C4-2B (cell line): ENCODE measurements at regions not wholly inside any gene's neighbourhood (a gene's known extent, or its start where the extent isn't known, plus 50 kb on each side); places are given as distances from the start of the nearest gene placed in this dataset.

ENCODE experiments used
- CTCF ChIP-seq: fragments of 450-650 bp; conservative IDR thresholded peaks from 2 replicates; pipeline ENCODE4 v1.5.1; 2017; ENCODE audit warnings: mild to moderate bottlenecking
- ZFX ChIP-seq: fragments of 450-650 bp; IDR thresholded peaks from 2 replicates; pipeline ENCODE4 v1.6.1; 2017

GRCh38 chr5:27318701-27319100 lies 280.3 kb upstream of the CDH9 start:
- TF ChIP-seq CTCF (no peak), ZFX (no peak)
